NCI-H345 treated with DMSO at 0.1 percent for 48 hours (cell line): ENCODE measurements at regions not wholly inside any gene's neighbourhood (a gene's known extent, or its start where the extent isn't known, plus 50 kb on each side); places are given as distances from the start of the nearest gene placed in this dataset.

Source experiments
- DNase-seq: peaks from one replicate; lab custom pipeline; 2025; ENCODE audit not compliant: unreplicated experiment; lab: John Stamatoyannopoulos, UW

DNA sequence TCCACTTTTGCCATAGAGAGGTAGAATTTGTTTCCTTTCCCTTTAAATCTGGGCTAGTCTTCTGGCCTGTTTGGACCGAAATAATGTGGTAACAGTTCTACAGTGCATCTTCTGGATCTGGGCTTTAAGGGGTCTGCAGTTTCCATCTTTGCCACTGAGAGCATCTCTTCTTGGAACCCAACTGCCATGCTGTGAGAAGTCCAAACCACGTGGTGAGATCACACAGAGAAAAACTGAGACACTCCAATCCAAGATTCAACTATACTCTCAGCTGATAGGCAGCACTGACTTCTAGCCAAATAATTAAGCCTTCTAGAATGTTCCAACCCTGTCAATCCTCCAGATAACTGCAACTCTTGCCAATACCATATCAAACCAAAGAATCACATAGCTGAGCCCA is 261.1 kb downstream of the INSIG2 start:
- no peak for DNase-seq

DNA sequence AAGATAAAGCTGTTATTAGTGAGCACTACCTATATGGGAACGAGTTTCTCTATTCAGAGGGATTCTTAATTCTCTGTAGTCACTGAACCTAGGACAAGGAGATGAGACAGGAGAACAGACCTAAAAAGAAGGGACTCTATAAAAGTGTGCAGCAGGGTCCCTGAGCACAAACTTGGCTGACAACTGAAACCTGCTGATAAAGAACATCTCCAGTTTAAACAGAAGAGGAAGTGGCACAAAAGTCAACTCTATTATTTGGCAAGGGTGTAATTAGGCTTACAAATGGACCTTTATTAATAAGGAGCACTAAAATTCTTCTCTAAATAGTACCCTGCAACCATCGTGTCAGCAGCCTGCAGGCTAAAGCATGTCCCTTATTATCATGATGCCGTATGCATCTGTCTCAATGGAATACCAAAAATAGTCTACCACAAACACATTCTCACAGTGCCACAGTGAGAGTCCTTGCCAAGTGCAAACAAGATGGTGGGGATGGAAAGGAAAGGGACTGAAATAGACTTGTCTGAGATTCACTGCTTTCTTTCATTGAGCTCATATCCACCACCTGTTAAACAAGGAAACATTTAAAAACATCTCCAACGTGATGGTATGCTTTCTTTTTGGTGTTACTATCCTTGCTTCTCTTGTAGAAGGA is 260.2 kb downstream of the INSIG2 start:
- no peak for DNase-seq

DNA sequence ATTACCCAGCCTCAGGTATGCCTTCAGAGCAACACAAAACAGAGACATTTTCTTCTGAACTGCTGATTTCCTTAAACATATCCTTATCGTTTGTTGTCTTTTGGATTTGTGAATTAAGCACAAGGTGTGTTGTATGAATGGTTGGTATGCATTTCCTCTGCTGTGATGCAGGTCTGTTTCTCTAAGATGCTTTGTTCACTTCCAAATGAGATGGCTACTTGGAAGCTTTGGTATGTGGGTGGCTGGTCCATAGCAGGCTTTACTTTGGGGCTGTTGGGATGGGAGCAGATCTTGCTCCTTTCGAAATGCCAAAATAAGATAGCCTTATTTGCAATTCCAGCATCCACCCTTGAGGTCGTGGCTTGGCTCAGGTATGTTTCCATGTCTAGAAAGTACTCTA is 257.2 kb downstream of the INSIG2 start:
- no peak for DNase-seq

DNA sequence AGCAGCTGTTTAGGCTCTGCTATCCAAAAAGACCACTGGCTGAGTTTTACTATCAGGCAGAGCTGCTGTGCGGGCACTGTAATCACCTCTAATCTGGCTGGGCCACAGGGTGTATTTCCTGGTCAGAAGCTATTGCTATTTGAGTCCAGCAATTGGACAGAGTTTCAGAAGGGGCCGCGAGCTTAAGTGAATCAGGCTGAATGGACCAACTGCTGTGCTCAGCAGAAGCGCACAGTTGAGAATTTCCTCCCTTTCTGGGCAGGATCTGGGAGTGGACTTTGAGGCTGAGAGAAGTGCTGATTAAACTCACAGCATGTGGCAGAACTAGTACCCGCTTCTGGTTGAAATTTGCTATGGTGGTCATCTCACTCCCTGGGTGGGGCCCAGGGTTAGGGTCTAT is 251.8 kb downstream of the INSIG2 start:
- DNase-seq, result no peak

DNA sequence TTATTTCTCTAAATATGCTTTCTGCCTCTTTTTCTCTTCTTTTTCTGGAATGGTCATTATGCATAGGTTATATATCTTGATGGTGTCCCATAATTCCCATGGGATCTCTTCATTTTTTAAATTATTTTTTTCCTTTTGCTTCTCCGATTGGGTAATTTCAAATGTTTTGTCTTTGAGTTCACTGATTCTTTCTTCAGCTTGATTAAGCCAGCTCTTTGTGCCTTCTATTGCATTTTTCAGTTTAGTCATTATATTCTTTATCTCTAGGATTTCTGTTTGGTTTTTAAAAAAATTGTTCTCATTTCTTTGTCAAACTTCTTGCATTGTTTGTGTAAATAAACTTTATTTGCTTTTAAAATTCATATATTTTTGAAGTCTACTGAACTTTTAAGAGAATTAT is 251.1 kb downstream of the INSIG2 start:
- DNase-seq, result no peak

DNA sequence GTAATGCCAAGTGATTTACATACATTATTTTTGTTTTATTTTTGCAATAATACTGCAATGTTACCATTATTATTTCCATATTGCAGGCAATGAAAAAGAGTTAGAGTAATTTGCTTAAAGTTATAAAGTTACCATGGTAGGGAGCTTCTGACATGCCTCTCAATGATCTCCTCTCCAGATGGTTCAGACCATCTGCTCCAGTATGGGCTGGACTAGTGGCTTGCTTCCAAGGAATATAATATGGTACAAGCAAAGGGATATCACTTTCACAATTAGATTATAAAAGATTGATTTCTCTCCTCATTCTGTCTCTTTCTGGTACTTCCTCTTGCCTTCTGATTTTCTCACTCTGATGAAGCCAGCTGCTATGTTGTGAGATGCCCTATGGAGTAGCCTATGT is 245.4 kb downstream of the INSIG2 start:
- no peak for DNase-seq

DNA sequence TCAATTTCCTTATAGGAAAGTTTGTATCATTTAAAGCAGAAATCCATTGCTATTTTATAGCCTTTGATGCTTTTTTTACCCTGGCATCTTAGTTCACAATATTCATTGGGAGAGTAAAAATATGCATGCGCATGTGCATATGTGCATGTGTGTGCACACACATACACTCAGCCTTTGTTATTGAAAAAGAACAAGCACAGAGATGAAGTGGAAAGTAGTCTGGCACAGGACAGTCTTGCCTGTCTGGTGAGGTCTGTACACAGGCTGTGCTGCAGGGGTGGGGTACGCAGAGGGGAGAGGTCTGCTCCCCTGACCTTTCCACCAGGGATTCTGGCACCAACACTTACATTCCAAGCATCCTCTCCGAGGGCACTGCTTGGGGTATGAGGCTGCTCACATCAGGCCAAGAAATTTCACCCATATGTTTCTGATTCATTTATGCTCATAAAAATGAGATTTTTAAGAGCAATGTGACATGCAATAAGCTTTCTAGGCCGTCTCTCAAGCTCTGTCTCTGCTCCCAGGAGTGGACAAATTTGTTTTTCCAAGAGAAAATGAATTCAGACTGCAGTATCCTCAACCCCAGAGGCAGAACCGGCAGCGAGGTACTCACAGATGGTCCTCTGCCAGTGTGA is 237.2 kb downstream of the INSIG2 start:
- no peak for DNase-seq

DNA sequence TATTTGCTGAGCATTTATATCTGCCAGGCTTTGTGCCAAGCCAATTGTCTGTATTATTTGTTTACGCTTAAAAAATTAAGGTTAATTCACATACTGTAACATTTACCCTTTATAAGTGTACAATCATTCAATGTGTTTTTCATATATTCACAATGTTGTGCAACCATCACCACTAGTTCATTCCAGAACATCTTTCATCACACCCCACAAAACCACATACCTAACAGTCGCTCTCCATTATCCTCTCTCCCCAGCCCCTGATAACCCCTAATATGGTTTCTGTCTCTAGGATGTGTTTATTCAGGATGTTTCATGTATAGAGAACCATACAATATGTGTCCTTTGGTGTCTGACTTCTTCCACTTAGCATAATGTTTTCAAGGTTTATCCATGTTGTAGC is 234.1 kb downstream of the INSIG2 start:
- no peak for DNase-seq

DNA sequence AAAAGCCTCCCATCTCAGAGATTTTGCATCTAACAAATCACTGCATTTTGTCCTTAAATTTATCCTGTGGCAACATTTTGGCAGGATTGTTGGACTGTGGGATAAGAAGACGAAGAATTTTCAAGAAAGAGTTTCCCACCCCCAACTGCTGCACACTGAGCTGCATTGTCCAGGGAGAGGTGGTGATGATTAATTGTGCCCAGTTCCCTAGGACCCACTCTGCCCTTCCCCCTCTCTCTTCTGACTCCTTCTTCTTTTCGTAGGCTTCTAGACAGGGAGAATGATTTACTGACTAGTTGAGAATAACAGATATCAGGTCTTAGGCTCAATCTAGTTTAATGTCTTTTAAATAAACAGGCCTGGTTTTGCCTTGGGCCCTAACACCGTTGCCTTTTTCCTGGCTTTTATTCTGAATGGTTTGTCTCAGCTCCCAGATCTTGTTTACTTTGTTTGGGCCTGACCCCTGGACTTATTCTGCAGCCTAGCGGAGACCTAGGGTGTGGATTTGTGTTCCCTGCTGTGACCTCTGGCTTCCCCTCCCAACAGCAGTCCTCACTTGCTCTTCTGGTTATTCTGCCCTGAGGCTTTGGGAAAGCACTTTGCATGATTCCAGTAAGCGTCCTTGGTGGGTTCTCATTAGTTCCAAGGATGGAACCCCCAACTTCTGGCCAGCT is 233.3 kb downstream of the INSIG2 start:
- DNase-seq, result no peak

DNA sequence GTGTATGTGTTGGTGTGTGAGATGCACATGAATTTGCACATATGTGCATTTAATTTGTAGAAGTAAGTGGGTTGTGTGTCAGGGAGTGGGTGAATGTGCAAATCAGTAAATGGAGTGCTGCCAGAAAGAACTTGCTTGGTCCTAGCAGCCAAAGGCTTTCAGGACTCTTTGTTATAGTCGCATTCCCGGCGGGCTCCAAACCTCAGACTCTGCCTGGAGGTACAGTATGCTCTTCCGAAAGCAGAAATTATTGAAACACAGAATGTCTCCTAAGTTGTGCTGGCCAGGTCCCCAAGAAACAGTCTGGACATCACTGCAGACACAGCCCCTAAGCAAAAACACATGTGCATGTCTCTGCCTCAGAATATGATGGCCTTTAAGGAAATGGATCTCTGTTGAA is 232.4 kb downstream of the INSIG2 start:
- no peak for DNase-seq

DNA sequence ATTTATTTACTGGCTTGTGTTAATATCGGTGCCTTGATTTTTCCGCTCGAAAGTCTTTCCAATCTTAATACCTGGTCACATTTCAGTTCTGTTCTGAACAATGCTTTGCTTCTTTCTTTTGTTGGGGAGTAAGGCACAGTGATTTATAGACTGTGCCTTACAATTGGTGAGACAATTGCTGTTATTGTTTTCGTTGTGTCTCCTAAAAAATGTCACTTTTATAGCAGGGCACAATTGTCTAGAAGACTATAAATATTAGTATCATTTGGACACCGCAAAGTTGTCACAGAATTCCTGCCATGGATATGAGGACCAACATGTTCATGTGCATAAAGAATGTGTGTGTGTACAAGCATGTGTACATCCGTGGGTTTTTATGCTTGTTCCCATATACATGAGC is 231.9 kb downstream of the INSIG2 start:
- no peak for DNase-seq

DNA sequence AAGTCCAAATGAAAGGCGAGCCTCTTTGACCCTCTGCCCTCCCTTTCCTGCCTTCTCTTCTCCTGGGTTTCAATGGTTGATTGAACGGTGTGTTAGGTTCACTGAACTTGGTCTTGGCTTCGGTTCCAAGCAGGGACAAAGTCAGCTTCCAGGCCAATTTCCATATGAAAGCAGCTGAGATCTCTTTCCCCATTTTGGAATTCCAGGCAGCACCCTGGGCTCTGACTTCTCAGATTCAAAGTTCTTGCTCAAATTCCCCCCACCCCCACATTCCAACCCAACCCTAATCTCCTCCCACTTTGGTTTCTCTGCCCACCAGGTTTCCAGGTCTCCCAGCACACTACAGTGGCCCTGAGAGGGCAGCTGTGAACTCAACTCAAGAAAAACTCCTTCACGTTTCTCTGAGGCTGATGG is 231.0 kb downstream of the INSIG2 start:
- DNase-seq, result no peak

DNA sequence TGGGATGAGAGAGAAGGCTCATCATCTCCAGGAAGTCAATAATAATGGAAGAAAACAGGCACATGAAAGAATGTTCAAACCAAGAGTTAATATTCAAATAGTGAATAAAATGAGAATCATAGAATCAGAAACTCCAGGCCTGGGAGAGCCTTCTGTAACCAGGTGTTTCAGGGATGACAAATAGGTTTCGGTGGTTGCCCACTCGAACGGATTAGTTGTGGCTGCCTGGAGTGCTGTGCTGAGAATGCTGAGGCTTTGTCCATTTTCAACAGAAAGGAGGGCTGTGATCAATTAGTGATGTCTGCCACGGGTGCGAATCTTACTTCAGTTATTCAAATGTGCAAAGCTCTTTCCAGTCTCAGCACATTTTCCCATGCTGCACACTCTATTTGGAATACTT is 227.3 kb downstream of the INSIG2 start:
- DNase-seq, result no peak

DNA sequence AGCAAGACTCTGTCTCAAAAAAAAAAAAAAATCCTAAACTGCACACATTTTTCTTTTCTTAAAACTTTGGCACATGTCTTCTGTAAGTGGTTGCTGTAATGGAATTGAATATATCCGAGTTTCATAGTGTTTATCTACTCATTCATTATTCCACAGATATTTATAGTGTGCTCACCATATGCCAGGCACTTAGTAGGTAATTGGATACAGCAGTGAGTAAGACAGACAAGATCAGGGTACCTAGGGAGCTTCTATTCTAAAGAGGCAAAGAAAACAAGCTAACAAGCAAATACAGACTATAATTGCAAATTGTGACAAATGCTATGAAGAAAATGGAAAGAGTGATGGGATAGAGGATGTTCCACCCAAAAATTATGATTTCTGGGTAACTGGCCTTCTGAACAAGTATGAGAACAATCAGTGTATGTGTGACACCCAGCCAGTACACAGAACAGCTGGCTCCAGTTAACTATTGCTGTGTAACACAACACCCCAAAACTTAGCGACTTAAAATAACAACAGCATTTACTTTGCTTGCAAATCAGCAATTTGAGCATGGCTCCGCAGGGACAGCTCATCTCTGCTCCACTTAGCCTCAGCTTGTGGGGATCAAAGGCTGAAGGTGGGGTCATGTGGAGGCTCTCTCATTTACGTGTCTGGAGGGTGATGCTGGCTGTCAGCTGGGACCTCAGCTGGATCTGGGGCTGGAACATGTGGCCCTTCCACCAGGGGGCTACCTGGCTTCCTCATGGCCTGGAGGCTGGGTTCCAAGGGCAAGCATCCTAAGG is 224.9 kb downstream of the INSIG2 start:
- DNase-seq, result no peak

DNA sequence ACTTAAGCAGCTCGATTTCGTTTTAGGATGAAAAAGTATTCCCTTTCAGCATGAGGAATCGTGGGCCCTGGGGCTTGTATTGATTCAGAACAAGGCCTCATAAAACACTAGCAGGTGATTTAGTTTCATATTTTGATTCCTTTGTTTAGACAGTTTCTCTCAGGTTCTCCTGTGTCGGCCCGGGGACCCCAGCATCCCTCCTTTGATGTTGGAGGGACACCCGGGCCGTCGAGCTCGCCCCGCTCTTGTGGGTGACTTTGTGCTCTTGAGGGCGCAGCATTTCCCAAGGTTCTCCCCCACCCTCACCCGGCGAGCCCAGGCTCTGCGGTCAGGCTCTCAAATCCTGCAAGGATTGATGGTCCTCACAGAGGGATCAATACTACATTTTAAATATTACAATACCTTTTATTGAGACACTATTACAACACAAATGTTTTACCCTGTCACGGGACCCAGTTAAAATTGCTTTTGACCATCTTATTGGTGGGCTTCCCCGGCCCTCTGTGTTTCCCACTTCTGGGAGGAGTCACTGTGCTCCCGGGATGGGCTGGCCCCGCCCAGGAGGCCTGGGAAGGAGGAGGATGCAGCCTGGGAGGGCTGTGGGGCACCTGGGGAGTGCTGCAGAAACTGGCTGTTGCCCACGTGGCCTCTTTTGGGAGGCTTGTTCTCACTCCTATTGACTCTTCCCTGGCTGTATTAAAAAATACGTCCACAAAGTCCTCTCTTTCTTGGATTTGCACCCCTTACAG is 222.6 kb downstream of the INSIG2 start:
- DNase-seq, result no peak

DNA sequence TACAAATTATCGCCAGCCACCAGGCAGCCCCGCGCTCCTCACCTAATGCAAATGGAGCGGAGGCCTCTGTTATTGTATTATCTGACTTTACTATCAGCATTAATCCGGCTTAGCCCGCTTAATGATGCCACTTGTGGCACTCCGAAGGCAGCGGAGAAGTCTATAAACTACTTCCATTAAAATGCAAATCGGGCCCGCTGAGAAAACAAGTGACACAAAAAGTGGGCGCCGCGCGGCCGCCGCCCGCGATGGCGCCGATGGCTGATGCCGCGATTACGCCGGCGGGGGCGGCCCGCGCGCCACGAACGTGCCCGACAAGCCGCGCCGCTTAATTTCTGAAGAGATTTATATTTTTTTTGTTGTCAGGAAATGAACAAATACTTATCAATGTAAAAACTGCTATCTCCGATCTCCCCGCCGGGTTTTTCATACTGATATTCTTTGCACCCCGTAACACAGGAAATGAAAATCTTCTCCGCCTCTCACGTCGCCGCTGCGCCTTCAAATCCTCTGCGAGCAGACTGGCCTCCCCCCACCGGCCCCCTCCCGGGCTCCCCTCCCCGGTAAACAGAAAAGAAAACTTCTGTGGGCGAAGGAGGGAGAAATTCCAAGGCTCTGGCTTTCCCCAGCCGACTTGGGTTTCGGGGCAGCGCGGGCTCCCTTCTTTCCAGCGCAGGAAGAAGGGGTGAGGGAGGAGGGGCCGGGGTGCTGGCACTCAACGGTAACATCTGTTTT is 221.8 kb downstream of the INSIG2 start:
- no peak for DNase-seq

DNA sequence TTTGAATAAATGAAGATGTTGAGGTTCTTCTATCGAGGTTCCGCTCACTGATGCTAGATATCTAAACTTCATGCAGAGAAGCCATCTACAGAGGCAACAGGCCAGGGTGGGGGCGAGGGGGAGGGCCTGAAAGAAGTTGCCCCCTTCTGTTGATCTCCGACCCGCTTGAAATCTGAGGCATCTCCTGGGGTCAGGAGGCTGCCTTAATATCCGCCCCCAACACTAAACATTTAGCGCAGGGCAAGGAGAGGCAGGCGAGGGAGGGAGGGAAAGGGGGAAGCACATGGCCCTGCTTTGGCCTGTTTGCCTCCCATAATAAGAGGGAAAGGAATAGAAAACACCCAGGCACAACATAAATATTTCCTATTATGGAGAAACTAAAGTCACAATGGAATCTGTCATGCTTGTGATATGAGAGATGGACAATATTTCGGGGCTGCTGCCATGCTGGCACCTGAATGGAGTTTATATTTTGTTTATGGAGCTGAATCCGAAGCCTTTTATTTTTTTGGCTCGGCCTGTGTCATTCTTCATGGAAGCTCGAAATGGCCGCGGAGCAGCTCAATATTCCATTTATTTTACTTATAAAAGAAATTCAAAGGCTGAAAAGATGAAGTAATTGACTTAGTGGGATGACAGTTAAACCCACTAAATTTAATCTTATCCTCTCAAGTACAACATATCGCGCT is 221.1 kb downstream of the INSIG2 start:
- DNase-seq, result no peak

DNA sequence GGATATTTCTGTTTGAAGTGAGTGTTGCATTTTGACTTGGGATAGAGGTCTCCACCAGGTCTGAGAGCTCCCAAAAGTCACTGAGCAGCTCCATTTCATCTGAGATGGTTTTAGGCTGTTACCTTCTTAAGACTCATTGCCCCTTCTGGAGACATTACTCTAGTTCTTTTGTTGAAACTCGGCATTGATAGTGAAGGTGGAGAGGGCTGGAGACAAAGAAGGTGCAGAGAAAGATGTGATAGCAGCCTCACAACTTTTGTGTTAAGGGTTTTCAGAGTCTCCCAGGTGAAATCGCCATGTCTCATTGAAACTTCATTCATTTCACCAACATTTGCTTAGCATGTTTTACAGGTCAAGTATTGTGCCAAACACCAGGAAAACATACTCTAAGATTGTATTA is 219.6 kb downstream of the INSIG2 start:
- no peak for DNase-seq

DNA sequence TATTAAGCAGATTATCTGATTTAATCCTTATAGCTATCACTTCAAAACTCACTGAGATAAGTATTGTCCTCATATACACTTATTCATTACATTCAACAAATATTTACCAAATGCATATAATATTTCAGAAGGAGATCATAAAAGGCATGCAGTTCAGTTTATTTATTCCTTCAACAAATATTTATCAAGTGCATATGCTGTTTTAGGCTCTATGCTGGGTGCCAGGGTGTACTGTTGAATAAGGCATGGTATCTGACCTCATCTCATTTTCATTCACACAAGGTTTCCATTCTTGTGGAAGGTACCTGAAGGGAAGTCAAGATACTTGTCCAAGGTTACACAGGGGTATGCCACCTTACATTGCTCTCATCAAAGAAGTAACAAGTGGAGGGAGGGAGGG is 213.0 kb downstream of the INSIG2 start:
- DNase-seq, result no peak

DNA sequence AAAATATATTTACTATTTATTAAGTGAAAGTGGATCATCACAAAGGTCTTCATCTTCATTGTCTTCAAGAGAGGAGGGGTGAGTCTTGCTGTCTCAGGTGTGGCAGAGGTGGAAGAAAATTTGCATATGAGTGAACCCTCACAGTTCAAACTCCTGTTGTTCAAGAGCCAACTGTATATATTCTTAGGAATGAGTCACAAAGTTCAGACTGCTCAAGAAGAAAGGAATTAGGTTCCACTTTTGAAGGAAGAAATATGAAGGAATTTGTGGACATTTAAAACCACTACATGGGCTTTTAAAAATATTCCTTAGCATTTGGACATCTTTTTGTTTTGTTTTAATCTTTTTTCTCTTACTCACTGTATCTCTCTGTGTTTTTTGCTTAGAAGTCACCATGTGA is 212.6 kb downstream of the INSIG2 start:
- no peak for DNase-seq
